GM13977 (cell line): ENCODE measurements at regions not wholly inside any gene's neighbourhood (a gene's known extent, or its start where the extent isn't known, plus 50 kb on each side); places are given as distances from the start of the nearest gene placed in this dataset.
"Not testable (repeated sequence)": the region's sequence is repeated elsewhere in the genome, so short reads cannot be mapped to it uniquely, and the experiment has no call there.

Experiments
- DNase-seq: peaks from one replicate; pipeline ENCODE4 v3.0.0; 2012; ENCODE audit warnings: low spot score
- in situ Hi-C: fragments of 300-500 bp; cut with MboI; formaldehyde crosslinking; loops from one replicate; pipeline ENCODE4 v1.12.0; 2022; ENCODE audit warnings: low sequenced_read_pairs, low pct_unique_long_range_greater_than_20kb, mixed read lengths, inconsistent platforms; ENCODE audit not compliant: unreplicated experiment
- TF ChIP-seq, protein P1 (sequence below): IDR thresholded peaks from 2 replicates; pipeline ENCODE4 v1.5.1; 2012; ENCODE audit warnings: mild to moderate bottlenecking, control low read depth; ENCODE audit not compliant: insufficient read depth; ENCODE audit errors: extremely low read depth, missing control alignments

DNA sequence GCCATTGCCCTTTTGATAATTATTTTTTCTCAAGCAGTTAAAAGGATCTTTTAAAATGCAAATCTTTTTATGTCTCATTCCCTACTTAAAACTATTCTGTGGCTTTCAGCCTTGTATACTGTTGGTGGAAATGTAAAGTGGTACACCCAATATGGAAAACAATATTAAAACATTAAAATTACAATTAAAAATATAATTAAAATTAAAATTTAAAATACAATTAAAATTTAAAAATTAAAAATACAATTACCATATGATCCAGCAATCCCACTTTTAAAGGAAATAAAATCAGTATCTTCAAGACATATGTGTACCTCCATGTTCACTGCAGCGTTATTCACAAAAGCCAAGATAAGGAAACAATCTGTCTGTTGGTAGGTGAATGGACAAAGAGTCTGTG lies 340.8 kb upstream of the TOM1L1 start:
- in situ Hi-C loops = no loop called here
- TF ChIP-seq, protein P1, sequence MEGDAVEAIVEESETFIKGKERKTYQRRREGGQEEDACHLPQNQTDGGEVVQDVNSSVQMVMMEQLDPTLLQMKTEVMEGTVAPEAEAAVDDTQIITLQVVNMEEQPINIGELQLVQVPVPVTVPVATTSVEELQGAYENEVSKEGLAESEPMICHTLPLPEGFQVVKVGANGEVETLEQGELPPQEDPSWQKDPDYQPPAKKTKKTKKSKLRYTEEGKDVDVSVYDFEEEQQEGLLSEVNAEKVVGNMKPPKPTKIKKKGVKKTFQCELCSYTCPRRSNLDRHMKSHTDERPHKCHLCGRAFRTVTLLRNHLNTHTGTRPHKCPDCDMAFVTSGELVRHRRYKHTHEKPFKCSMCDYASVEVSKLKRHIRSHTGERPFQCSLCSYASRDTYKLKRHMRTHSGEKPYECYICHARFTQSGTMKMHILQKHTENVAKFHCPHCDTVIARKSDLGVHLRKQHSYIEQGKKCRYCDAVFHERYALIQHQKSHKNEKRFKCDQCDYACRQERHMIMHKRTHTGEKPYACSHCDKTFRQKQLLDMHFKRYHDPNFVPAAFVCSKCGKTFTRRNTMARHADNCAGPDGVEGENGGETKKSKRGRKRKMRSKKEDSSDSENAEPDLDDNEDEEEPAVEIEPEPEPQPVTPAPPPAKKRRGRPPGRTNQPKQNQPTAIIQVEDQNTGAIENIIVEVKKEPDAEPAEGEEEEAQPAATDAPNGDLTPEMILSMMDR = no peak
- no peak for DNase-seq

DNA sequence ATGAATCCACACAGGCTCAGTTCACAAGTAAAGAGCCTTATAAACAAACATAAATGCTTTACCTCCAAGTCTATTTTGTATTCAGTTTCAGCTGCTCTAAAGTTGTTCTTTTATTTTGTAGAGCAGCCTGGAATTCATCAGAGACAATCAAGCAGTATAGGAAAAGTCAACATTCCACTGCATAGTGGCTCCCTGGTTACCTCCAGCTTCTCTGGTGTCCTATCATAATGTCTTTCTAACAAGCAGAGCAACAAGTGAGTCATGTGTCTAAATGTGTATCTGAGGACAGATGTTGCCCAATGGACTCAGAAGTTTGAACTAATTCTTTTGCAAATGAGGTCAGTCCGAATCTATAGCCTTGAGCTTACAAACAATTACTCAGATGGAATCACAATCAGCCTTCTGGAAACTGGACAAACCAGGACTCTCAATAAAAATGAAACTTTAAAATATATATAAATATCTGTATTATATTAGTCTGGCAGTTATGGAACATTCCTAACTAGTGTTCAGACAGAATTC lies 292.0 kb upstream of the TOM1L1 start:
- no peak for DNase-seq
- in situ Hi-C loops = no loop called here
- TF ChIP-seq, protein P1 = no peak

DNA sequence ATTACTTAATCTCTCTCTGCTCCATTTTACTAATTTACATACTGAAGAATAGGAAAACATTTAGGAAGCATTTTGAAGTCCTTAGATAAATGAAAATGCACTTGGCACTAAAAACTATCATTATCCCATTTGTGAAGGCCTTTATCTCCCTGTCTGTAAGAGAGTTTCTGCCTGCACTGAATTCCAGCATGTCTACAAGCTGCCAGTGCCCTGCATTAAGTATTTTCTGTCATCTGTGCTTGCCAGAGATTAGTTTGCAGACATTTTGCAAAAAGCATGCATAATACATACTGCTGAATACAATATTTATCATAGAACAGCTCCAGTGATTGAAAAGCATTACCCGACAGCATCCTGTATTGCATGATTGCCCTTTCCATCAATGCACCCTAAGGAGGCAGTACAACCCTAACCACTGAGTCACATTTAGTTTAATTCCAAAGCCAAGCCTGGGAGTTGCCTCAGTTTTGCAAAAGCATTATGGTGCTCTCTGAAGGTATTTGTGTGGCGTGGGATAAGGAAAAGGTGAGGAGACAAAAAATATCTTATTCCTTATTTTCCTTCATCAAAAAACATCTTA lies 280.2 kb upstream of the TOM1L1 start:
- in situ Hi-C loops = no loop called here
- DNase-seq = no peak
- TF ChIP-seq, protein P1 = no peak

DNA sequence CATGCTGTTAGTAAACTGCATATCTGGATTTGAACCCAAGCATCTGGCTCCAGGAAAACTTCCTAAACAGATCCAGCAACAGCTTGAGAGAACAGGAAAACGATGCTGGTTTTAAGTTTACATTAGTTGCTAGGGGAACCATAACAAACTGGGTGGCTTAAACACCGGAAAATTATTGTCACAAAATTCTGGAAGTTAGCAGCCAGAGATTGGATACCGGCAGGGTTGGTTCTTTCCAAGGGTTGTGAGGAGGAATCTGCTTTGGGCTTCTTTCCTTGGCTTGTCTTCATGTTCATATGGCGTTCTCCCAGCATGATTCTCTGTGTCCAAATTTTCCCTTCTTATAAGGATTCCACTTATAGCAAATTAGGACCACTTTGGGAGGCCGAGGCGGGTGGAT lies 276.9 kb upstream of the TOM1L1 start:
- DNase-seq = no peak
- TF ChIP-seq, protein P1 = no peak
- in situ Hi-C loops = no loop called here

DNA sequence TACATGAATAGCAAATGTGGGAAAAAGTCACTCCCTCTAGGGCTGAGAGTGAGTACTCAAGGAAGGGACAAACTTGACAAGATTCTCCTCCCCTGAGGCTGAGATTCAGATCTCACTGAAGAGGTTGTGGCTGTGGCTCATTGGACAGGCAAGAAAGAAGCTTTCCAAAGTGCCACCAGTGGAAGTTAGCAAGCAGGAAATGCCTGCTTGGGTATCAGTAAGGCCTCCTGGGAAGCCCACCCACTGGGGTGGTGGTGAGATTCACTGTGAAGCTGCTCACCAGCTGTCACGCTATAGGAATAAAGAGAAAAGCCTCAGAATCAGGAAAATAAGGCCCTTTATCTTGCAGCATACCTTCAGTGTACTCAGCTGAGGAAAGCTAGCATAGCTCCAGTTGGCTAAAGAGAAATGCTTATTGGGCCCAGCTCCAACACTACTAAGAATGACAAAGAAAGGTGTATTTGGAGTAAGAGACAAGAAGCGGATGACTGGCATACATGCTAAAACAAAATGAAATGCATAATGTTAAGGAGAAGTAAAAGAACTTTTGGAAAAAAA lies 274.4 kb upstream of the TOM1L1 start:
- no peak for DNase-seq
- TF ChIP-seq, protein P1 = no peak
- in situ Hi-C loops = no loop called here

DNA sequence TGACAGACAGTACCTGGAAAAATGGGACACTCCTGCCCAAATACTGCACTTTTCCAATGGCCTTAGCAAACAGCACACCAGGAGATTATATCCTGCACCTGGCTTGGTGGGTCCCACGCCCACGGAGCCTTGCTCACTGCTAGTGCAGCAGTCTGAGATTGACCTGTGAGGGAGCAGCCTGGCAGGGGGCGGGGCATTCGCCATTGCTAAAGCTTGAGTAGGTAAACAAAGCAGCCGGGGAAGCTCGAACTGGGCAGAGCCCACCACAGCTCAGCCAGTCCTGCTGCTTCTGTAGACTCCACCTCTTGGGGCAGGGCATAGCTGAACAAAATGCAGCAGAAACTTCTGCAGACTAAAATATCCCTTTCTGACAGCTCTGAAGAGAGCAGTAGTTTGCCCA lies 261.2 kb upstream of the TOM1L1 start:
- DNase-seq, in situ Hi-C loops: not testable (repeated sequence)

DNA sequence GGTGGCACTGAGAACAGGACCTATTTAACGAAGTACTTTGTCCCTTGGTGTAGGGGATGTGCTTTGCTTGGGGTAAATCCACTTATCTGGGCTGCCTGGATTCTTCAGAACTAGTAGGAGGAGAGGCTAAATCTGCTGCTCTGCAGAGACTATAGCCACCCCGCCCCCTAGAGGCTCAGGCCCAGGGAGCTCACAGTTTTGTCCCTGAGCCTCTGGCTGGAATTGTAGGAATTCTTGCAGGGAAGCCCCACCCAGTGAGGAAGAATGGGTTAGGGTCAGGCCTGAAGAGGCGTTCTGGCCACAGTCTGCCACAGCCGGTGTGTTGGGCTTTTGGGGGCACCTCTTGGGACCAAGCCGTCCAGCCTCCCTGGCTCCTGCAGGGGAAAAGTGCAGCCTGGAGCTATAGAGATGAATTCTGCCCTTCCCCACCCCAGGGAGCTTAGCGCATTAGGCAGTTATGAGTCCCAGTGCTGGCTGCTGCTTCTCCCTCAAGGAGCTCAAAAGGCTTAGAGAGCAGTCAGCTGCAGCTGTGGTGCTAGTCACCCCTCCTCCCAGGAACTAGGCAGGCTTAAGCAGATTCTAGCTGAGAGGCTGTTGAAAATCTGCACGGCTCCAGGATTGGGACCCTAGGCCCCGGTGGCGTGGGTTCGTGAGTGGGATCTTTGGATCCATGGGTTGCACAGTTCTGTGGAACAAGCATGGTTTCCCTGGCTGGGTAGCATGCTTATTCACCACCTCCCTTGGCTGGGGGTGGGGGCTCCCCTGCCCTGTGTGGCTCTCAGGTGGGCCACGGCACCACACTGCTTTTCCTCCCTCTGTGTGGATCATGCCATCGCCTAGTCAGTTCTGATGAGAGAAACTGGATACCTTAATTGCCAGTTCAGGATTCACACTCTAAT lies 237.4 kb upstream of the TOM1L1 start:
- no peak for DNase-seq
- in situ Hi-C loops = no loop called here
- TF ChIP-seq, protein P1 = no peak
